ENCODE measurements at regions not wholly inside any gene's neighbourhood (a gene's known extent, or its start where the extent isn't known, plus 50 kb on each side); places are given as distances from the start of the nearest gene placed in this dataset.

- TF ChIP-seq POLR2AphosphoS5 (IDR thresholded peaks at IDR 0.05) (no peak), CTCF (IDR thresholded peaks at IDR 0.05) (no peak)
Observed at GRCh38 chr17:43344685-43345084, 54.1 kb upstream of the ARL4D start.
